Upper lobe of left lung (tissue), 6 donors: ENCODE measurements at regions not wholly inside any gene's neighbourhood (a gene's known extent, or its start where the extent isn't known, plus 50 kb on each side); places are given as distances from the start of the nearest gene placed in this dataset.

ENCODE experiments used
- ATAC-seq, 2 donors: fragments of 200-7000 bp; cut with Tn5 transposase; one replicate each; pipeline ENCODE4 v1.9.1; 2022; ENCODE audit warnings: mild to moderate bottlenecking in 2 of 2, moderate library complexity in 2 of 2; ENCODE audit not compliant: low FRiP score in 2 of 2
- DNase-seq, 2 donors: peaks; one replicate each; pipeline ENCODE4 v3.0.0-alpha.2; 2019 to 2020
- H3K27ac ChIP-seq, 4 donors: fragments of 200-600 bp; sonication (generic); one replicate each; pipeline ENCODE4 v1.5.1; 2016 to 2019
- H3K27me3 ChIP-seq, 4 donors: fragments of 200-600 bp; sonication (generic); one replicate each; pipeline ENCODE4 v1.5.1; 2017 to 2019
- H3K36me3 ChIP-seq, 4 donors: fragments of 200-600 bp; sonication (generic); one replicate each; pipeline ENCODE4 v1.5.1; 2016 to 2019
- H3K4me1 ChIP-seq, 4 donors: fragments of 200-600 bp; sonication (generic); one replicate each; pipeline ENCODE4 v1.5.1; 2018 to 2019
- H3K4me3 ChIP-seq, 4 donors: fragments of 200-600 bp; sonication (generic); one replicate each; pipeline ENCODE4 v1.5.1; 2017 to 2019; ENCODE audit warnings: mild to moderate bottlenecking in 2 of 4, moderate library complexity in 1 of 4
- H3K9me3 ChIP-seq, 4 donors: fragments of 200-600 bp; sonication (generic); one replicate each; pipeline ENCODE4 v1.5.1; 2018 to 2019
- EP300 ChIP-seq, 4 donors: sonication (generic); formaldehyde crosslinking; IDR thresholded peaks; one replicate each; pipeline ENCODE4 v1.5.1; 2017; ENCODE audit warnings: antibody characterized with exemption in 4 of 4, control low read depth in 2 of 4
- POLR2A ChIP-seq, 4 donors: fragments of 450-650 bp; IDR thresholded peaks; one replicate each; pipeline ENCODE4 v1.5.1; 2016 to 2017; ENCODE audit warnings: antibody characterized with exemption in 4 of 4, mild to moderate bottlenecking in 2 of 4
- POLR2AphosphoS5 ChIP-seq, 2 donors: sonication (generic); formaldehyde crosslinking; IDR thresholded peaks; one replicate each; pipeline ENCODE4 v1.5.1; 2017; ENCODE audit warnings: antibody characterized with exemption in 2 of 2
- WGBS, 2 donors: methylation state at CpG; one replicate each; pipeline ENCODE4 v1.1.5; 2017 to 2018; 5-methylcytosine and 5-hydroxymethylcytosine counted together
- TF ChIP-seq, protein P1 (sequence below), 6 experiments: fragments of 450-650 bp in 4 of 6; fragments of 200-600 bp in 2 of 6; sonication (generic) in 2 of 6; IDR thresholded peaks; one replicate each; pipeline ENCODE4 v1.5.1; 2016 to 2019; ENCODE audit warnings: antibody characterized with exemption in 6 of 6
- donor health status: DM: no; HTN: no; CAD: no; lungs with moderate emphysema.
- donor health status: DM: no; HTN: yes; CAD: no; lungs with severe emphysema.

- TF ChIP-seq POLR2A (IDR thresholded peaks at IDR 0.05) = no peak
- 81 to 82% methylated on average over 12 of the region's 12 CpGs for WGBS, 2 donors
- Histone ChIP-seq H3K27me3 (no peaks in the 10 kb centered on the region), H3K27ac (no peak overlapping the region), H3K4me1 (no peaks in the 10 kb centered on the region), H3K36me3 (no peaks in the 10 kb centered on the region), H3K9me3 (no peaks in the 10 kb centered on the region), H3K4me3 (no peak overlapping the region)
- DNase-seq = no peak
- no peak for ATAC-seq
These were observed 762.3 kb downstream of the BCL11A start for GRCh38 chr2:59791004-59791618.

DNA sequence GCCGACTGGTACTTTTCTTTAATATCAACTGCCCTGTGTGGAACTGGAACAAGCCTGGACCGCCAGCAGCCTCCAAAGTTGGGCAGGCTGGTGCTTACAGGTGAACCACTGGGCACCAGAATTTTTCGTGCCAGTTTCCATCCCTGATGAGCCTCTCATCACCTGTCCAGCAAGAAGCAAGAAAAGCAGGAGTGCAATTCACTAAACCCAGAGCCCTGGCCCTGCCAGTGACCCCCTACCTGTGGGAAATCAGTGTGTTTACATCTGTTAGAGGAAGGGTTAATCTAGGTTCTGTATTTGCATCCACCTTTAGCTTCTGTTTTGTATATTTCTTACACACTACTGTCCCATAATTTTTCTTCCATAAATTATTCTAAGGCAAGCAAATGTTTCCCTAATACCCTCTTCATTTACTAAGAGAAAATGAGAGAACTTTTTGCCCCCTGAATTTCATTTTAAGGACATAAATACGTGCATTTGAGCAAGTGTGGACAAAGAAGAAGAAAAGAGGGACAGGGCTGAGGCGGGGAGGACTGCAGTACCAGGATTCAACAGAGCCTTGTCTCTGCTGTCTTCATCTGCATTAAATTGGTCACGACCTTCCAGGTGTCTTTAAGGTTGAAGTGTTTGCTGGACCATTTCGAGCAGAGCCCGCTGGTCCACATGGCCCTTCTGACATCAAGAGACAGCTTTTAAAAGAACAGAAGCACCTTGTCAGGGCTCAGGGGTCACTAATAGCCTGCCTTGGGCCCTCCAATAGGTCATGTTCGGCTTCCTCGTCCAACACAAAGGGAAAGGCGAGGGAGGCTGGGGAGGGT lies 763.1 kb downstream of the BCL11A start:
- Histone ChIP-seq H3K9me3 (no peaks in the 10 kb centered on the region), H3K27me3 (no peaks in the 10 kb centered on the region), H3K4me1 (no peaks in the 10 kb centered on the region), H3K27ac (no peak overlapping the region), H3K4me3 (no peak overlapping the region), H3K36me3 (no peaks in the 10 kb centered on the region)
- WGBS, 2 donors = 74 to 81% methylated on average over 11 of the region's 11 CpGs
- ATAC-seq = no peak
- DNase-seq = no peak
- TF ChIP-seq POLR2A (IDR thresholded peaks at IDR 0.05) = no peak
- TF ChIP-seq, protein P1, sequence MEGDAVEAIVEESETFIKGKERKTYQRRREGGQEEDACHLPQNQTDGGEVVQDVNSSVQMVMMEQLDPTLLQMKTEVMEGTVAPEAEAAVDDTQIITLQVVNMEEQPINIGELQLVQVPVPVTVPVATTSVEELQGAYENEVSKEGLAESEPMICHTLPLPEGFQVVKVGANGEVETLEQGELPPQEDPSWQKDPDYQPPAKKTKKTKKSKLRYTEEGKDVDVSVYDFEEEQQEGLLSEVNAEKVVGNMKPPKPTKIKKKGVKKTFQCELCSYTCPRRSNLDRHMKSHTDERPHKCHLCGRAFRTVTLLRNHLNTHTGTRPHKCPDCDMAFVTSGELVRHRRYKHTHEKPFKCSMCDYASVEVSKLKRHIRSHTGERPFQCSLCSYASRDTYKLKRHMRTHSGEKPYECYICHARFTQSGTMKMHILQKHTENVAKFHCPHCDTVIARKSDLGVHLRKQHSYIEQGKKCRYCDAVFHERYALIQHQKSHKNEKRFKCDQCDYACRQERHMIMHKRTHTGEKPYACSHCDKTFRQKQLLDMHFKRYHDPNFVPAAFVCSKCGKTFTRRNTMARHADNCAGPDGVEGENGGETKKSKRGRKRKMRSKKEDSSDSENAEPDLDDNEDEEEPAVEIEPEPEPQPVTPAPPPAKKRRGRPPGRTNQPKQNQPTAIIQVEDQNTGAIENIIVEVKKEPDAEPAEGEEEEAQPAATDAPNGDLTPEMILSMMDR (IDR thresholded peaks at IDR 0.05) = no peak
- TF ChIP-seq POLR2AphosphoS5 (IDR thresholded peaks at IDR 0.05) = no peak

- ATAC-seq (no peak), DNase-seq (no peak)
- H3K4me1 ChIP-seq = no peaks in the 10 kb centered on the region
- no peaks in the 10 kb centered on the region for H3K9me3 ChIP-seq
- no peak overlapping the region for H3K4me3 ChIP-seq
- WGBS, 2 donors = 49 to 61% methylated on average over 2 of the region's 2 CpGs
- H3K27ac ChIP-seq = no peak overlapping the region
- H3K27me3 ChIP-seq = no peaks in the 10 kb centered on the region
- H3K36me3 ChIP-seq = no peaks in the 10 kb centered on the region
- TF ChIP-seq, protein P1 (IDR thresholded peaks at IDR 0.05) = no peak
- no peak for TF ChIP-seq POLR2AphosphoS5 (IDR thresholded peaks at IDR 0.05)
- TF ChIP-seq EP300 (IDR thresholded peaks at IDR 0.05) = no peak
- no peak for TF ChIP-seq POLR2A (IDR thresholded peaks at IDR 0.05)
These were observed 763.9 kb downstream of the BCL11A start for GRCh38 chr2:59789523-59789922.

DNA sequence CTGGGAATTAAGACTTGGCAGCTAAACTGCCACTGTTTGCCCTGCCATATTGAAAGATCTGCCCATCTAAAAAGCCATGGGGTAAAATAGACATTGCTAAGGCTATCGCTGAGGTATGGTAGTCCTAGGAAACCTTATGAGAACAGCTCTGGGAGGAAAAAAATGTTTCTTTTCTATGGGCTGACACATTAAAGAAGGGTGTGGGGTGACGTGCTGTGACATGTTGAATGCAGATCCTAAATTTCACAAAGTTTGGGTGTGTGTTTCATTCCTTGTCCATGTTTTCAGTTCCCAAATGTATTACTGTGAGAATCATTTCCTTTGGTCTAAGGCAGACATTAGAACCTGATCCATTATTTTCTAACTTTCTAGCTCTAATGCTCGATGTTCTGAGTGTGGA lies 766.4 kb downstream of the BCL11A start:
- H3K4me3 ChIP-seq = no peak overlapping the region
- DNase-seq (no peak), ATAC-seq (no peak)
- 76 to 82% methylated on average over 3 of the region's 3 CpGs for WGBS, 2 donors
- no peaks in the 10 kb centered on the region for H3K36me3 ChIP-seq
- no peaks in the 10 kb centered on the region for H3K27me3 ChIP-seq
- no peaks in the 10 kb centered on the region for H3K9me3 ChIP-seq
- no peaks in the 10 kb centered on the region for H3K4me1 ChIP-seq
- no peak for TF ChIP-seq POLR2AphosphoS5 (IDR thresholded peaks at IDR 0.05)
- no peak for TF ChIP-seq EP300 (IDR thresholded peaks at IDR 0.05)
- TF ChIP-seq, protein P1 (IDR thresholded peaks at IDR 0.05) = no peak
- TF ChIP-seq POLR2A (IDR thresholded peaks at IDR 0.05) = no peak
- no peak overlapping the region for H3K27ac ChIP-seq

- 69 to 89% methylated on average over 1 of the region's 1 CpG for WGBS, 2 donors
These were observed 766.8 kb downstream of the BCL11A start for GRCh38 chr2:59786684-59787083.

More at GRCh38 chr2:59786684-59787083, 766.8 kb downstream of the BCL11A start:
- H3K4me1 ChIP-seq = no peaks in the 10 kb centered on the region
- TF ChIP-seq POLR2A (IDR thresholded peaks at IDR 0.05) (no peak), POLR2AphosphoS5 (IDR thresholded peaks at IDR 0.05) (no peak), EP300 (IDR thresholded peaks at IDR 0.05) (no peak)
- TF ChIP-seq, protein P1 (IDR thresholded peaks at IDR 0.05) = no peak
- DNase-seq (no peak), ATAC-seq (no peak)
- no peak overlapping the region for H3K27ac ChIP-seq
- no peaks in the 10 kb centered on the region for H3K36me3 ChIP-seq
- H3K27me3 ChIP-seq = no peaks in the 10 kb centered on the region
- H3K4me3 ChIP-seq = no peak overlapping the region
- H3K9me3 ChIP-seq = no peaks in the 10 kb centered on the region
